PC-3 (cell line): ENCODE measurements at regions not wholly inside any gene's neighbourhood (a gene's known extent, or its start where the extent isn't known, plus 50 kb on each side); places are given as distances from the start of the nearest gene placed in this dataset.
A peak's percentile ranks its signal among the peaks of the same experiment; 100 is the strongest.

Experiments
- ATAC-seq: fragments of 200-7000 bp; cut with Tn5 transposase; 2 replicates; pipeline ENCODE4 v1.9.1; 2020; ENCODE audit warnings: mild to moderate bottlenecking, moderate library complexity
- BruUV-seq: library from RNA; stranded (reverse); fragments of 400-500 nt; replicated peaks from 2 replicates; lab custom pipeline; 2021; lab: Mats Ljungman, UMichigan
- CTCF ChIA-PET: fragments of 300-600 bp; sonication (Branson Sonifier 250); formaldehyde crosslinking; loops from one replicate; lab custom pipeline; 2022; ENCODE audit warnings: antibody characterized with exemption; lab: Charles Lee
- POLR2A ChIA-PET: fragments of 300-600 bp; sonication (Branson Sonifier 250); formaldehyde crosslinking; loops from one replicate; lab custom pipeline; 2022; ENCODE audit warnings: antibody characterized with exemption; ENCODE audit not compliant: unreplicated experiment; lab: Charles Lee
- DNase-seq: peaks from one replicate; pipeline ENCODE4 v3.0.0-alpha.2; 2015
- H2AFZ ChIP-seq: fragments of 300-600 bp; sonication (generic); 2 replicates; pipeline ENCODE4 v1.6.0; 2016; ENCODE audit warnings: antibody characterized with exemption, low read length
- H3F3A ChIP-seq: fragments of 300-600 bp; sonication (generic); one replicate; pipeline ENCODE4 v1.6.0; 2017; ENCODE audit warnings: antibody characterized with exemption, low read length, control low read depth, mild to moderate bottlenecking; ENCODE audit not compliant: unreplicated experiment
- H3K27ac ChIP-seq: fragments of 300-600 bp; sonication (generic); 2 replicates; pipeline ENCODE4 v1.5.1; 2016; ENCODE audit warnings: mild to moderate bottlenecking, low read length
- H3K27me3 ChIP-seq: fragments of 300-600 bp; sonication (generic); 2 replicates; pipeline ENCODE4 v1.6.1; 2016; ENCODE audit warnings: low read length, mixed read lengths
- H3K36me3 ChIP-seq: fragments of 300-600 bp; sonication (generic); 2 replicates; pipeline ENCODE4 v1.6.1; 2016; ENCODE audit warnings: low read depth, mixed run types, low read length, mixed read lengths
- H3K4me1 ChIP-seq: fragments of 300-600 bp; sonication (generic); 2 replicates; pipeline ENCODE4 v1.5.1; 2016; ENCODE audit warnings: low read length; ENCODE audit not compliant: insufficient read depth
- H3K4me2 ChIP-seq: fragments of 300-600 bp; sonication (generic); 2 replicates; pipeline ENCODE4 v1.6.0; 2016; ENCODE audit warnings: low read length
- H3K4me3 ChIP-seq: fragments of 300-600 bp; sonication (generic); 2 replicates; pipeline ENCODE4 v1.5.1; 2016; ENCODE audit warnings: mild to moderate bottlenecking, low read length, mixed read lengths
- H3K79me2 ChIP-seq: fragments of 300-600 bp; sonication (generic); 2 replicates; pipeline ENCODE4 v1.6.1; 2017; ENCODE audit warnings: low read length, mixed read lengths
- H3K9ac ChIP-seq: fragments of 300-600 bp; sonication (generic); 2 replicates; pipeline ENCODE4 v1.6.0; 2016; ENCODE audit warnings: mild to moderate bottlenecking, low read length
- H3K9me2 ChIP-seq: fragments of 300-600 bp; sonication (generic); replicated peaks from 2 replicates; pipeline ENCODE4 v1.6.1; 2016; ENCODE audit warnings: mixed run types, low read length, mixed read lengths
- H3K9me3 ChIP-seq: fragments of 300-600 bp; sonication (generic); 2 replicates; pipeline ENCODE4 v1.6.1; 2016; ENCODE audit warnings: low read length, mixed read lengths
- H4K20me1 ChIP-seq: fragments of 300-600 bp; sonication (generic); 2 replicates; pipeline ENCODE4 v1.6.1; 2016; ENCODE audit warnings: low read length, mixed read lengths
- EZH2 ChIP-seq: fragments of 300-600 bp; sonication (generic); IDR thresholded peaks from one replicate; pipeline ENCODE4 v1.6.1; 2017; ENCODE audit warnings: antibody characterized with exemption, mild to moderate bottlenecking, low read length; ENCODE audit not compliant: unreplicated experiment
- EZH2phosphoT487 ChIP-seq: fragments of 300-600 bp; sonication (generic); IDR thresholded peaks from 2 replicates; pipeline ENCODE4 v1.6.1; 2018; ENCODE audit warnings: mild to moderate bottlenecking, antibody characterized with exemption, low read length, borderline replicate concordance
- intact Hi-C: fragments of 100-400 bp; cut with micrococcal nuclease; formaldehyde crosslinking; loops from 2 replicates; pipeline ENCODE4 v1.9.0; 2023
- TF ChIP-seq, protein P1 (sequence below): fragments of 300-600 bp; sonication (generic); conservative IDR thresholded peaks from 2 replicates; pipeline ENCODE4 v1.5.1; 2017; ENCODE audit warnings: antibody characterized with exemption, low read depth, mild to moderate bottlenecking, low read length

DNA sequence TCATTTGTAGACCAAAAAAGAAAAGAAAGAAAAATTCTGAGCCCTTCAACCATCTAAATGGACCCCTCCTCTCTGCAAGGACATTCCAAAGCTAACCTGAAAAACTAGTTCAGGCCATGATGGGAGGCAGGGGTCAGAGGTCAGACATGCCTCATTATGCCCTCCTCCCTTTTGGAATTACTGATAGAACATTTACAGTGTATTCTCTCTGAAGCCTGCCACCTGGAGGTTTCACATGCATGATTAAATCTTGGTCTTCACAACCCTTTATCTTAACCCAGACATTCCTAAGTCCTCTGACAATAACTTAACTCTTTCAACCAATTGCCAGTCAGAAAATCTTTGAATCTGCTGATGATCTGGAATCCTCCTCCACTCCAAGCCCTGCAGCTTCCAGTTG, 86.0 kb downstream of the SPP2 start:
- H3K36me3 ChIP-seq = no peaks in the 10 kb centered on the region
- H2AFZ ChIP-seq = no peak overlapping the region; the same call in 1 of the 2 replicates
- H3K9ac ChIP-seq = peak overlapping the region; percentile 24; the same call in 1 of the 2 replicates
- H3K79me2 ChIP-seq = no peaks in the 10 kb centered on the region
- H3F3A ChIP-seq = no peaks in the 10 kb centered on the region
- H3K27ac ChIP-seq = peak overlapping the region; percentile 48
- no peak for TF ChIP-seq EZH2
- TF ChIP-seq, protein P1, sequence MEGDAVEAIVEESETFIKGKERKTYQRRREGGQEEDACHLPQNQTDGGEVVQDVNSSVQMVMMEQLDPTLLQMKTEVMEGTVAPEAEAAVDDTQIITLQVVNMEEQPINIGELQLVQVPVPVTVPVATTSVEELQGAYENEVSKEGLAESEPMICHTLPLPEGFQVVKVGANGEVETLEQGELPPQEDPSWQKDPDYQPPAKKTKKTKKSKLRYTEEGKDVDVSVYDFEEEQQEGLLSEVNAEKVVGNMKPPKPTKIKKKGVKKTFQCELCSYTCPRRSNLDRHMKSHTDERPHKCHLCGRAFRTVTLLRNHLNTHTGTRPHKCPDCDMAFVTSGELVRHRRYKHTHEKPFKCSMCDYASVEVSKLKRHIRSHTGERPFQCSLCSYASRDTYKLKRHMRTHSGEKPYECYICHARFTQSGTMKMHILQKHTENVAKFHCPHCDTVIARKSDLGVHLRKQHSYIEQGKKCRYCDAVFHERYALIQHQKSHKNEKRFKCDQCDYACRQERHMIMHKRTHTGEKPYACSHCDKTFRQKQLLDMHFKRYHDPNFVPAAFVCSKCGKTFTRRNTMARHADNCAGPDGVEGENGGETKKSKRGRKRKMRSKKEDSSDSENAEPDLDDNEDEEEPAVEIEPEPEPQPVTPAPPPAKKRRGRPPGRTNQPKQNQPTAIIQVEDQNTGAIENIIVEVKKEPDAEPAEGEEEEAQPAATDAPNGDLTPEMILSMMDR = peak; percentile 38
- no peak overlapping the region for H3K4me3 ChIP-seq
- no peaks in the 10 kb centered on the region for H3K9me3 ChIP-seq
- peaks cover 46% of the 10 kb centered on the region for H3K4me1 ChIP-seq
- no peaks in the 10 kb centered on the region for H3K27me3 ChIP-seq
- POLR2A ChIA-PET = no interaction called here
- no peaks in the 10 kb centered on the region for H4K20me1 ChIP-seq
- no peaks in the 10 kb centered on the region for H3K9me2 ChIP-seq
- no TSS peak for BruUV-seq
- DNase-seq (peak; percentile 67), ATAC-seq (no peak)
- peak overlapping the region; percentile 9; the same call in 1 of the 2 replicates for H3K4me2 ChIP-seq
- intact Hi-C loops = loop anchor here (2.0 to 5.0 kb wide), 5 partner anchors 114 to 411 kb away; no protein-coding TSS in a partner anchor
- CTCF ChIA-PET = no interaction called here

DNA sequence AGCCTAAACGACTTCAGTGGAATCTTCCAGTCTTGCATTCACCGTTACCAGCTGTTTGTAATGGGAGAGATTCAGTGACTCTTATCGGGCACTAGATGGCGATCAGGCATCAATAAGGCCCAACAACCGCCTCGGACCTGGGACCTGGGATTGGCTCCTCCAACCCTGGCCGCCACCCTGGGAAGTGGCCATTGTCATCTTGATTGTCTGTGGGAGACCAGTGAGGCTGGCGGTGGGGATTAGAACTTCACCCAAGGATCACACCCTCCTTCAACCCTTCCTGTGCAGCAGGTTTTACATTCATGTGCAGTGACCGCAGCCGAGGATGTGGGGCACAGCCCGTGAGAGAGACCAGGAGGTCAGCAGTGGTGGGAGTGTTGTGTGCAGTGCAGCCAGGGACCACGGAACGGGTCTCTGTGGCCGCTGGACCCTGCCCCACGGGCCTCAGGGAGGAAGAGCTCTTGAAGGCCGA, 85.3 kb downstream of the SPP2 start:
- intact Hi-C loops = loop anchor here (1.0 to 5.0 kb wide), 7 partner anchors 115 to 412 kb away; no protein-coding TSS in a partner anchor
- Histone ChIP-seq H3K9me2 (no peaks in the 10 kb centered on the region), H3K27me3 (no peaks in the 10 kb centered on the region), H3K4me2 (peak overlapping the region; percentile 9; the same call in 1 of the 2 replicates), H3K79me2 (no peaks in the 10 kb centered on the region), H4K20me1 (no peaks in the 10 kb centered on the region), H3K9me3 (no peaks in the 10 kb centered on the region), H3K4me3 (no peak overlapping the region), H3K4me1 (peaks cover 46% of the 10 kb centered on the region), H3K36me3 (no peaks in the 10 kb centered on the region), H3F3A (no peaks in the 10 kb centered on the region), H2AFZ (peak overlapping the region; percentile 31), H3K27ac (peak overlapping the region; percentile 48), H3K9ac (peak overlapping the region; percentile 24; the same call in 1 of the 2 replicates)
- TF ChIP-seq EZH2 (no peak), EZH2phosphoT487 (no peak)
- TF ChIP-seq, protein P1 = peak; percentile 91
- DNase-seq (peak; percentile 82), ATAC-seq (peak; percentile 74)
- ChIA-PET POLR2A (no interaction called here), CTCF (interaction anchor here (0.6 to 1.0 kb wide), 8 partner anchors 8 to 981 kb away, joined by 3 to 5 read pairs (median 4); partner anchors contain the start of gene ARL4C)
- no TSS peak for BruUV-seq

DNA sequence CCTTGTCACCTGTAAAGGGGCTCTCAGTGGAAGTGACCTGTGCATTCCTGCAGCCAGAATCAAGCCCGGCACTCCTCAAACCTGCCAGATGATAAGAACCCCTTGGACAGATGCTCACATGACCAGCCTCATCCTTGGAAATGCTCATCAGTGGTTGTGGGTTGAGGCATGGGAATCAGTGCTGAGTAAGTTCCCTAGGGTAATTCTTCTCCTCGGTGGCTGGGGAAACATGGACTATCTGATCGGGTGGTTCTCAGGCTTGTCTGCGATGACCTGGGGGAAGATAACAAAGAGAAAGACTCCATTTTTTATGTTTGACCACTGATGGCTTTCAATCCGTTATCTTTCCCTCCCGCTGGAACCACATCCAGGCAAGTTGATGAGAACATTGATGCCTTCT, 84.0 kb downstream of the SPP2 start:
- Histone ChIP-seq H3K9ac (no peak overlapping the region), H3K4me1 (peaks cover 46% of the 10 kb centered on the region), H3K4me2 (no peak overlapping the region), H3K79me2 (no peaks in the 10 kb centered on the region), H3K4me3 (no peak overlapping the region), H3K27ac (no peak overlapping the region), H3K9me2 (no peaks in the 10 kb centered on the region), H3F3A (no peaks in the 10 kb centered on the region), H3K27me3 (no peaks in the 10 kb centered on the region), H4K20me1 (no peaks in the 10 kb centered on the region), H3K36me3 (no peaks in the 10 kb centered on the region), H2AFZ (no peak overlapping the region), H3K9me3 (no peaks in the 10 kb centered on the region)
- POLR2A ChIA-PET = no interaction called here
- CTCF ChIA-PET = no interaction called here
- ATAC-seq (no peak), DNase-seq (no peak)
- TF ChIP-seq EZH2 (no peak), EZH2phosphoT487 (no peak)
- TF ChIP-seq, protein P1 = no peak
- intact Hi-C loops = no loop called here
- BruUV-seq = no TSS peak
